GM21423 (cell line): ENCODE measurements at regions not wholly inside any gene's neighbourhood (a gene's known extent, or its start where the extent isn't known, plus 50 kb on each side); places are given as distances from the start of the nearest gene placed in this dataset.
"Not testable (repeated sequence)": the region's sequence is repeated elsewhere in the genome, so short reads cannot be mapped to it uniquely, and the experiment has no call there.

Source experiments
- ATAC-seq: cut with Tn5 transposase; IDR thresholded peaks from one replicate; pipeline ENCODE4 v1.9.1; 2021; ENCODE audit warnings: mild to moderate bottlenecking, moderate library complexity; ENCODE audit not compliant: unreplicated experiment

DNA sequence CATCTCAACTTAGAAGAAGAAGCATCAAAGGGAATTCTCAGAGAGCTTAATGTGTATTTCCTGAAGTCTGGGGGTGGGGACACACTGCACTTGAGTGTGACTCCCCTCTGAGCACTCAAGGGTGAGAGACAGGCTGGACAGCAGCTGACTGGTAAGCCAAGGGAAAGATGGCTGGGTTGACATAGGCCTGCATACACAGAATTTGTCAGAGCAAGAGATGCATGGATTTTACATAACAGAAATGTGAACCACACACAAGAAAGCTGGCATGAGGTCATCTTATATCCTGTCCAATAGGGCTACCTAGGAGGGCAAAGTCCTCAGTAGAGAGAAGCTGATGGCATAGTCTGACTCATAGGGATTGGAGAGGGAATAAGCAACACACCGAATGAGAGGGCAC, 114.3 kb upstream of the EPB41L4A start:
- no peak for ATAC-seq

DNA sequence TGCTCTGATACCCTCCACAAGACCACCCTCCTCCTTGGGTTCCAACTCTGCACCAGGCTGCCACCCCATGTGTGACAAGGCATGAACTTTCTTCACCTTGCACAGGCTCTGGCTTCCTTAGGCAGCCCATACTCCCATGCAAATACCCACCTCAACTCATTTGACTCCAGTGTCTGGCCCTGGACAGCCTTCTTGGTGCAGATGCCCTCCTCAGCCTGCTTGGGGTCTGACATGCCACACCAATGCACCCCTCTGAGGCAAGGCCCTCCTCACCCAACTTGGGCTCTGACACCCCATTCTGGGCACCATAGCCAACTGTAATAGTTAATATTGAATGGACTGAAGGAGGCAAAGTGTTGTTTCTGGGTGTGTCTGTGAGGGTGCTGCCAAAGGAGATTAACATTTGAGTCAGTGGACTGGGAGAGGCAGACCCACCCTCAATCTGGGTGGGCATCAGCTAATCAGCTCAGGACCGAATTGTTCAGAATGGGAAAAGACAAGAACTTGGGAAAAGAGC, 115.0 kb upstream of the EPB41L4A start:
- ATAC-seq, result no peak

DNA sequence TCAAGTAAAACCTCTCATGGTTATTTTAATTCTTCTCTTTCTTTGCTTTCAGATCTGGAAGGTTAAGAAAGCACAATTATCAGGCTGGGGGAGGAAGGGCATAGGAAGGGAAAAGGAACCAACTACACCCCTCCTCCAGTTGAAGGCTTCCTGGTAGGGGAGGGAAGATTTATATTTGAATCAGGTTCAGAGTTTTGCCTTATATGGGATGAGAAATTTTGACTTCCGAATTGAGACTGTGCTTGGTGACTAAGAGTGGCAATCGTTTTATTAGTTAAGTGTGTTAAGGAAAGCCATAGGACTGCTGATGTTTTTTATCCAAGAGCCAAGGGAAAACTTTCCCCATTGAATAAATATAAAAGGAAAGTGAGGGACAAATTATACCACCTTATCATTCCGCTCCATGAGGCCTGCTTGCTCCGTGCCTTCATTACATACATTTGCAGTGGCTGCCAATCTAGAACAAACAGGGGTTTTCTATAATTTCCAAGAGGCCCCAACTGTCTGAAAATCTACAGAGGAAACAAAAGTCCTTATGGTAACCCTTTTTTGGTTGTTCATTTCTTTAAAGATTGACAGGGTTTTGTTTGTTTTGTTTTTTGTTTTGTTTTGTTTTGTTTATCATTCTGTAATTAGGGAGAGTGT, 115.7 kb upstream of the EPB41L4A start:
- no peak for ATAC-seq

DNA sequence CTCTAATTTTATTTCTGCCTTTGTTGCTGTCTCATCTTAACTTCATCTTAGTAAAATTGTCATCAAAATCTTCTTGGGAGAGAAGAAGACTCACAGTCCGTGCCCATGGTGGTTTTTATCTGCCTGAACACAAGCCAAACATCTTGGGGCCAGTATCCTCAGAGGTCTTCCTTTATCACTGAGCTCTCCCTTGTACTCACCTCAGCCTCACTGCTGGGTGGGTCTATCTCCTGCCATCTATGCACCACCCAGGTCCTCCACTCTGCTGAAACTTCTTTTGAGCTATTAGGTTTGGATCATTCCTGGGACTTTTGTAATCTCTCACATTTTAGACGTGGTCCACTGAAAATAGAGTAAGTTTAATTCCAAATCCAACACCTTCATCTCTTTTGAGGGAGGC, 116.3 kb upstream of the EPB41L4A start:
- ATAC-seq, result no peak

DNA sequence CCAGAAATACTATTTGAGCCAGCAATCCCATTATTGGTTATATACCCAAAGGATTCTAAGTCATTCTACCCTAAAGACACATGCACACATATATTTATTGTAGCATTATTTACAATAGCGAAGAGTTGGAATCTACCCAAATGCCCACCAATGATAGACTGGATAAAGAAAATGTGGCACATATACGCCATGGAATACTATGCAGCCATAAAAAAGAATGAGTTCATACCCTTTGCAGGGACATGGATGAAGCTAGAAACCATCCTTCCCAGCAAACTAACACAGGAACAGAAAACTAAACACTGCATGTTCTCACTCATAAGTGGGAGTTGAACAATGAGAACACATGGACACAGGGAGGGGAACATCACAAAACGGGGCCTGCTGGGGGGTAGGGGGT, 125.5 kb upstream of the EPB41L4A start:
- not testable (repeated sequence) for ATAC-seq

DNA sequence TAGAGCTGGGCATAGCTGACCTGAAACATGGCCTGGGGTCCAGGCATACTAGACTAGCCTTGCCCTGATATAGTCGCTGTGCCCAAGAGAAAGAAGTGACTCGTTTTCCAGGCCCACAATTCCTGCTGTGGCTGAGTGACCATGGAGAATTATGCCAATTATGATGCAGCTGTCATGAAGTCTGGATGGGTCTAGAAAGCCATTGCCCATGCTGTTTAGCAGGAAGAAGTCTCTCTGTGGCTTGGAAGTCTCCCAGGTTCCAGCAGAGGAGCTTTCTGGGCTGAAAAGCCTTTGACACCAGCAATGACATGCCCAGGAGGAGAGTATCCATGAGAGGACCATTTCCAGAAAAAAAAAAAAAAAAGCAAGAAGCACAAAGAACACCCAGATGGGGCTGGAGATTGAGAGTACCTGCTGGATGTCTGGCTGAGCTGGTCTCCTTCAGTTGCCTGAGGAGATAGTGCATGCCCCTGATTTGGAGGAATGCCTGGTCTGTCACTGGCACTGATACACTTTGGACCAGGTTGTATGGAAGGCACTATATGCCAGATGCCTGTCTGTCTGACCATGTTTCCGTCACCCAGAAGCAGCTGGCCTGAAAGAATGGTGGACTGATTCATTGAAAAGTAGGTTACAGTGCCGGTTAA, 128.0 kb upstream of the EPB41L4A start:
- no peak for ATAC-seq

DNA sequence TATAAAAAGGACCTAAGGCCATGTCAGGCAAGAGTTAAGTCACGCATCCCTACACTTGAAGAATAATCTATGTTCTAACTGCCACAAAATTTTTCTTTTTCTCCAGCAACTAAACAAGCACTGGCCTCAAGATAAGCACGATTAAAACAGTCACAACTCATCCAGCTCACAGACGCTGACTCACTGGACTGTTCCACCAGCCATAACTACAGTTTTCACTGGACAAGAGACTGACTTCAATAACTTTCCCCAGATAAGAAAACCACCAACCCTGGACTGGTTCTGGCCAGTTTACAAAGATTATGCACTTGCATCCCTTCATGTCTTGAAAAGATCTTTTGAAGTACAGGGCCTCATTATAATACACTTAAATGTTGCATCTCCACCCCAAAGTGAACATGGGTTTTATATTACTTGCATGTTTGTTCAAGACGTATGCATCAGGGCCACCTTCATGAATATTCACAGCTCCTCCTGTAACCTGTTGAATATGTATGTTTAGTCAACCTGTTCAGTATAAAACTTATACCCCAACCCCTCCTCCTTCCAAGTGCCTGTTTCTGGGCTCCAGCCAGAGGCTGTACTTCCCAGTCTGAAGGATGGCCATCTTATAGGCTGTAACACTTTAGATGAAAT, 129.3 kb upstream of the EPB41L4A start:
- ATAC-seq, result no peak

DNA sequence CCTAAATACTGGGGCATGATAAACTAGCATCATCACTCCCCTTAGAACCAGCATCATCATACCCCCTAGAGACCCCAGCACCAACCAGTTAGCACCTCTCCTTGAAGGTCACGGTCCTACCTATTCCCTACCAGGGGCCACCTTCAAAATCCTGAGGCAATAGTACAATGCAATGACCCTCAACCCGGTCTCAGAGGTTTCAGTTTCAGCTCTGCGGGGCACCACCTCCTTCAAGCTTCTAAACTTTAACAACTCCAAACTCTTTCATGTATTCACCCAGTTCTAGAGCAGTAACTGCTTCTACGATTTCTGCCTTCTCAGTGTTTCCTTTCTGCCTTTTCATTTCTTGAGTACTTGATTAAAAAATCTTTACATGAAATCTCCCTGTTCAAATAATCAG, 130.1 kb upstream of the EPB41L4A start:
- no peak for ATAC-seq

DNA sequence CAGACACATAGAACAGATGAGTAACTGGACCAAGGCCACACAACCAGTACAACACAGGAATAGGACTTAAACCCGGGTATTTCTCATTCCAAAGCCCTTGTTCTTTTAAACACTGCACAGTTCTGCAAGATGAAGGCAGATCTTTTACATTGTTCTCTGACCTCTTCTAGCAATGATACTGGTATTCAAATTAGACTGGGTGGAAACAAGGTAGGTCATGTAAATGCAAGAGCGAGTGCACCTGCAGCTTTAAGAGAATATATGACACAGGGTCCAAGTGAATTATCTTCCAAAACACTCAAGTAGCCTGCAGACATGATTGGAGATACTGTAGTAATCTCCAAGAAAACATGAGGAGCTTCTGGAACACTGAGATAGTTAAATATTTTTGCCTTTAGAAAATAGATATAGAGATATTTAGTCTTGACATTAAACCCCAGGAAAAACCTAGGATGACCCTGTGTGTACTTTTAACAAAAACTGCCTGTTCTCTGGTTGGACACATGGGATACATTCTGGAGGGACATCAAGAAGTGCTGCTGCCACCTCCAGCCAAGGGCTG, 130.6 kb upstream of the EPB41L4A start:
- ATAC-seq, result no peak

DNA sequence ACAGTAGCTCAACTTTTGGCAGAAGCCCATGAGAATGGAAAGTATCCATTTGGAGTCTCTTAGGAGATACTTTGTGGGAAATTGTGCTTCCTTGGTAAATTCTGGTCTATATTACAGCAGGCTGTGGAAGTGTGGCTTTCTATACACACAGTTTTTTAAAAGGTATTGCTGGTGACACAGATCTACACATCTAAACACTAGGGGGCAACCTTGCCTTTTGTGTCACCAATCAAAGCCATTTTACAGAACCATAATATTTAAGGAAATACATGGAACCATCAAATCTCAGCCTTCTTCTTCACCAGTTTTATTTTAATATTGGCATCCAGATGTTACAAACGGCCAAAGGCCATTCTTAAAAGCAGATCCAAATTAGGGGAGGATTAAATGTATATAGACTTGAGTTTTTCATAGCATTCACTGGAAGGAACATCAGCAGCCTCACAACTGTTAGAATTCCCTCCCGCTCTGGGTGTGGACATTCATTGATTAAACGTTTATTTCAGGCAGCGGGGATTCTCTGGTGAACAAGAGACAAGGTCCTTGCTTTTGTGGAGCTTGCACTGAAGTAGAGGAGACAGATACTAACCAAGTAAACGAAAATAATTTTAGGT, 132.4 kb upstream of the EPB41L4A start:
- no peak for ATAC-seq

DNA sequence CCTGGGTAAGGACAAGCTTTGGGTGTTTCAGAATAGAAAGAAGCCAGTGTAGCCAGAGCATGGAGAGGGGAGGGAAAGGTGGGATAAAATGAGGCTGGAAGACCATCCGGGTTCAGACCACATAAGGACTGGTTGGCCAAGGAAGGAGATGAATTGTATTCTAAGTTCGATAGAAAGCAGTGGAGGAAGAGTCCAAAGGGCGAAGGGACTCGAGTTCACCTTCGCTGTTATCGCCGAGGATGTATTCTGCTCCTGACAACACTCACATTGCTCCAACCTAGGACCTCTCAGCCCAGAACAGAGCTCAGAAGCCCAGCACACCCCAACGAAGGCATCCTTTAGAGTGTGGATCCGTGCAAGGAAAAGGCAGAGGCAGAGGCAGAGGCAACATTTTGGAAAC, 133.1 kb upstream of the EPB41L4A start:
- ATAC-seq, result no peak

DNA sequence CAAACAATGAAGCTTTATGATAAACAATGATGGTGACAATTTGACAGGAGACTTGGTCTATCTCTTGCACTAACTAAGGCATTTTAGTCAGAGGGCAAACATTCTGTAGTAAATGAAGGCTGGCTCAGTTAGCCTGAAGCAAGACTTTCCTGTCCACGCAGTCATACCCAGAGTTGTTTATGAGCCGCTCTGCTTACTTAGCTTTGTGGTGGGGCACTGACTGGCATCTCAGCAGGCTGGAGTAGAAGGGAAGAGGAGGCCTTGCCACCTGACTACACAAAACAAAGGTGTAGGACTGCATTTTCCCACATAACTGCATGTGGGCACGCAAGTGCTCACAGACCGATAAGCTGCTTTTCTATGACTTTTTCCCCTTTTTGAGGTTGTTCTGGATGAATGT, 133.7 kb upstream of the EPB41L4A start:
- no peak for ATAC-seq

DNA sequence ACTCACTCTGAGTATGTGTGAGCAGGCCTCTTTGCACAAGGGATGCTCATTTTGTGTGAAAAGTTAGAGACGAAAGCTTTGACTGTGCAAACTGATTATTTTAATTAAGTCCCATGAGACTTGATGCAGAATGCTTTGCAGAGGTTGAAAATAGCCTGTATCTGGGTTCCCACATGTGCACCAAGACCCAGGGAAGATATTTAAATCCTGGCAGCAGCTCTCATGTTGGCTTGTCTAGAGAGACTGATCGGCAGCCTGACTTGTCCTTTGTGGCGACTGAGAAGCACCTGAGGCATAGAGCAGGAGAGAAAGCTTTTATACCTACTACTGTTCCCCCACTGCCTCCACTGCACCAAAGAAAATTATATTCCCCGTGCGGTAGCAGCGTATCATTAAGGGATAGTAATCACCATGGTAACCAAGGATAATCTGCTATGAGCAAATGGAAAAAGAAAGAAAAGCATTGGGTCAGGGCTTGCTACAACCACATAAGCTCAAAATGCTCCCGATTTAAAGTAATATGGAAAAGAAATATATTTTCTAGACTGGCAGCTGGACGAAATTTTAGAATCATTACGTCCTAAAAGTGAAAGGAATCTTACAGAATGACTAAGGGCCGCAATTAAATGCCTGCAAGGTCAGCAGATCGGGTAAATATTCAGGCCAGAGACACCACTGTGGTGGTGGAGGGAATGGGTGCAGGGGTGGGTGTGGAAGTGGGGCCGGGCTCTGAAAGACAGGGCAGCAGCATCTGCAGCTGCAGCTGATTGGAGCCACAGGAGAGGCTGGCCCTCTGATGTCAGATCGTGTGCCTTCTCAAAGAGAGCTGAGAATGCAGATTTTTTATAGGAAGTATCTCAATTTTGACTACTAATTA, 135.3 kb upstream of the EPB41L4A start:
- ATAC-seq, result no peak

DNA sequence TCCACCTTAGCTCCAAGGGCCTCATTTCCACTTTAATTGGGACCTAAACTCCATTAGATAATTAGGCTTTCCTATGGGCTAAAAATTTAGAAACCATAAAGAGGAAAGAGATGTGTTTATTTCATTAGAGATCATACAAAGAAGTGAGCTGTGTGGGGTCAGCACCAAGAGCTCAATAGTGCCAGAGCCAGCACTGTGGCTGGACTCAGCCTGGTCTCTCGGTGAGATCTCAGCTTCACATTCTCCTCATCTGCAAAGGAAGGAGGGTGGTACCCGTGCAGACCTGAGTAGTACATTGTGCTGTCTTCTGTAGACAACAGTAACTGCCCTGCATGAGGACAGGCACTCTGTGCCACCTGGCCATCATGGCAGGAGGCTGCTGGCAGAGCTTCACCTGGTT, 136.1 kb upstream of the EPB41L4A start:
- ATAC-seq, result no peak

DNA sequence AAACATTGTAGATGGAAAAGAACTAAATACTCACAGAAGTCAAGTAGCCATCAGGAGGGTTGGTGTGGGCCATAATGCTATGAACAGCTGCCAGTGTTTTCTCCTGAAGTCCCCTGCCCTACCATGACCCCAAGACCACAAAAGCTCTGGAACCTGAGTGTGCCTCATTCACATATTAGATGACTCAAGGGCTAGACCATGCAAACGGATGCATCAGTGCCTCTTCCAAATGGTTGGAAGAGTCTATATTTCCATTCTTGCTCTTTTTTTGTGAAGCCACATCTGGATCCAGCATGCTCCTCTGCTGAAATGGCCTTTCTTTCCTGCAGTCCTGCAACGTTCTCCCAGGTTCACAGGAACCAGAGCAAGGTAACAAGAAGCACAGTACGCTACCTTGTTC, 136.6 kb upstream of the EPB41L4A start:
- no peak for ATAC-seq

DNA sequence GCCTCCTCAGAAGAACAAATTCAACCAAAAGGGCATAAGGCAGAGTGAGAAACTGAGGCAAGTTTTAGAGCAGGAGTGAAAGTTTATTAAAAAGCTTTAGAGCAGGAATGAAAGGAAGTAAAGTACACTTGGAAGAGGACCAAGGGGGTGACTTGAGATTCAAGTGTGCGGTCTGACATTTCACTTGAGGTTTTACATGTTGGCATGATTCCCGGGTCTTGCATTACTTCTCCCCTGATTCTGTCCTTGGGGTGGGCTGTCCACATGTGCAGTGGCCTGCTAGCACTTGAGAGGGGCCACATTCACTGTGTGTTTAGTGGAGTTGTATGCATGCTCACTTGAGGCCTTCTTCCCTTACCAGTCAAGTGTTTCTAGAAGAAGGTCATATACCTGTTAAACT, 140.4 kb upstream of the EPB41L4A start:
- not testable (repeated sequence) for ATAC-seq

DNA sequence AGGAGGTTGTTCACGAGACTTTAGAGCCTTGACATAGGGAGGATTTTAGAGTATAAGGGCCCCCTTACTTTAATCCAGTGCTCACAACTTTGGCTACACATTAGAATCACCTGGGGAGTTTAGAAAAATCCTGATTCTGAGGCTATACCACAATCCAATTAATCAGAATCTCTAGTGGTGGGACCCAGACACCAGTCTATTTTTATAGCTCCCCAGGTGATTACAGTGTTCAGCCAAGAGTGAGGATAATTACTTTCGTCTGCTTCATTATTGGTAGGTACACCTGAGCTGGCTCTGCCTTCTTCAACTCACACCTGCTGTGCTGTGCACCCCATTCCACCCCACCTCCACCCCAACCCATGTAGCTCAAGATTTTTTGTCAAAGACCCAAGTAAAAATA, 141.3 kb upstream of the EPB41L4A start:
- ATAC-seq, result no peak

DNA sequence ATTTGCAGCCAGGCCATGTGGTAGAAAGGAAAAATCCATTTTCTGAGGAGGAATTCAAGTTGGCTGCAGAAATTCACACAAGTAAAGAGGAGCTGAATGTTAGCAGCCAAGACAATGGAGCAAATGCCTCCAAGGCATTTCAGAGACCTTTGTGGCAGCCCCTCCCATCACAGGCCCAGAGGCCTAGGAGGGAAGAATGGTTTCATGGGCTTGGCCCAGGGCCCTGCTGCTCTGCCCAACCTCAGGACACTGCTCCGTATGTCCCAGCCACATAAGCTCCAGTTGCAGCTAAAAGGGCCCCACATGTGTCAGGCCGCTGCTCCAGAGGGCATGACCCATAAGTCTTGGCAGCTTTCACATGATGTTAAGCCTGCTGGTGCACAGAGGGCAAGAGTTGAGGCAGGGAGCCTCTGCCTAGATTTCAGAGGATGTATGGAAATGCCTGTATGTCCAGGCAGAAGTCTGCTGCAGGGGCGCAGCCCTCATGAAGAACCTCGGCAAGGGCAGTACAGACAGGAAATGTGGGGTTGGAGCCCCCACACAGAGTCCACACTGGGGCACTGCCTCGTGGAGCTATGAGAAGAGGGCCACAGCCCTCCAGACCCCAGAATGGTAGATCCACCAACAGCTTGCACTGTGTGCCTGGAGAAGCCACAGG, 144.2 kb upstream of the EPB41L4A start:
- ATAC-seq, result no peak

DNA sequence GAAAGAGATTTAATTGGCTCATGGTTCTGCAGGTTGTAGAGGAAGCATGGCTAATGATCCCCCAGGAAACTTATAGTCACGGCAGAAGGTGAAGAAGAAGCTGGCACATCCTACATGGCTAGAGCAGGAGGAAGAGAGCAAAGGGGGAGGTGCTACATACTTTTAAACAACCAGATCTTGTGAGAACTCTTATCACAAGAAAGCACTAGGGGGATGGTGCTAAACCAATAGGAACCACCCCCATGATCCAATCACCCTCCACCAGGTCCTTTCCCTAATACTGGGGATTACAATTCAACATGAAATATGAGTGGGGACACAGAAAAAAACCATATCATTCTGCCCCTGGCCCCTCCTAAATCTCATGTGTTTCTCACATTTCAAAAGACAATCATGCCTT, 147.2 kb upstream of the EPB41L4A start:
- no peak for ATAC-seq

DNA sequence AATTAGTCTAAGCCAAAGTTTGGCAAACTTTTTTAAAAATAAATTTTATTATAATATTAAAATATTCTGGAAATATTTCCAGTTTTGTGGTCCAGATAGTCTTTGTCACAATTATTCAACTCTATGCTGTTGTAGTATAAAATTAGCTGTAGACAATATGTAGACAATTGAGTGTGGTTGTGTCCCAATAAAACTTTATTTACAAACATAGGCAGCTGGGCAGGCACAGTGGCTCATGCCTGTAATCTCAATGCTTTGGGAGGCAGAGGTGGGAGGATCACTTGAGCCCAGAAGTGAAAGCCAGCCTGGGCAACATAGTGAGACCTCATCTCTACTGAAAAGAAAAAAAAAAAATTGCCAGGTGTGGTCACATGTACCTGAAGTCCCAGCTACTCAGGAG, 150.5 kb upstream of the EPB41L4A start:
- ATAC-seq, result no peak
